ENCODE measurements at regions not wholly inside any gene's neighbourhood (a gene's known extent, or its start where the extent isn't known, plus 50 kb on each side); places are given as distances from the start of the nearest gene placed in this dataset.

- ChIA-PET CTCF (no interaction called here), POLR2A (ENCODE audit: unreplicated experiment) (no interaction called here)
- Histone ChIP-seq H3K27me3 (ENCODE audit: control insufficient read depth, insufficient read depth, low read length) (no peaks in the 10 kb centered on the region), H4K5ac (ENCODE audit: low read depth, low read length) (no peak overlapping the region), H2BK20ac (ENCODE audit: low read depth, low read length) (no peak overlapping the region), H2BK120ac (ENCODE audit: low read depth, low read length) (no peak overlapping the region), H2AK5ac (ENCODE audit: low read depth, low read length) (no peak overlapping the region), H3K36me3 (ENCODE audit: control insufficient read depth, insufficient read depth, low read length) (no peaks in the 10 kb centered on the region), H2AK9ac (replicated peaks; ENCODE audit: low read depth, low read length, poor library complexity) (no peak overlapping the region), H3K23ac (ENCODE audit: low read depth, low read length) (no peak overlapping the region), H3K9me3 (ENCODE audit: control insufficient read depth, insufficient read depth, low read length) (peaks cover 2% of the 10 kb centered on the region; the same call in 1 of the 2 replicates), H4K20me1 (ENCODE audit: insufficient read depth, low read length) (no peaks in the 10 kb centered on the region), H3K9ac (ENCODE audit: low read depth, low read length) (no peak overlapping the region), H3K18ac (ENCODE audit: low read depth, low read length) (no peak overlapping the region), H3K56ac (ENCODE audit: extremely low read depth, insufficient read depth, low read length) (no peak overlapping the region), H3K4ac (ENCODE audit: low read depth, low read length) (no peak overlapping the region), H4K8ac (ENCODE audit: low read depth in 2 of 2, low read length in 2 of 2) (no peak overlapping the region), H4K91ac (ENCODE audit: insufficient read depth, low read depth, low read length) (no peak overlapping the region), H3K4me1 (ENCODE audit: control insufficient read depth, insufficient read depth, low read length) (no peaks in the 10 kb centered on the region), H2AFZ (replicated peaks; ENCODE audit: low read length, poor library complexity) (no peak overlapping the region), H3K79me1 (ENCODE audit: low read depth in 1 of 2, low read length in 2 of 2) (no peaks in the 10 kb centered on the region), H3K14ac (replicated peaks; ENCODE audit: low read depth, low read length) (no peak overlapping the region), H2BK15ac (ENCODE audit: low read depth, low read length) (no peak overlapping the region), H3K4me3 (ENCODE audit: insufficient read depth, low read depth, low read length) (no peak overlapping the region), H3K27ac (ENCODE audit: insufficient read depth, low read length) (no peak overlapping the region), H3K9me1 (ENCODE audit: insufficient read depth, low read length) (no peaks in the 10 kb centered on the region), H3K4me2 (ENCODE audit: low read depth, low read length) (no peak overlapping the region), H2BK5ac (ENCODE audit: low read depth, low read length, poor library complexity, severe bottlenecking) (no peak overlapping the region)
- TF ChIP-seq MAZ (IDR thresholded peaks at IDR 0.05; ENCODE audit: borderline replicate concordance, low read depth, low read length) (no peak), RCOR1 (IDR thresholded peaks at IDR 0.05; ENCODE audit: insufficient replicate concordance, low read length) (no peak), RAD21 (IDR thresholded peaks at IDR 0.05; ENCODE audit: low read length) (no peak), RFX5 (IDR thresholded peaks at IDR 0.05; ENCODE audit: low read depth, low read length) (no peak), CHD1 (IDR thresholded peaks at IDR 0.05; ENCODE audit: low read depth, low read length) (no peak), SMC3 (IDR thresholded peaks at IDR 0.05; ENCODE audit: low read depth, low read length) (no peak), FOS (IDR thresholded peaks at IDR 0.05; ENCODE audit: low read depth, low read length) (no peak), USF2 (IDR thresholded peaks at IDR 0.05; ENCODE audit: low read depth, low read length) (no peak)
- DNase-seq (peak; percentile 10), ATAC-seq (ENCODE audit: low read depth) (no peak)
- in situ Hi-C loops (cut with MboI; ENCODE audit: low sequenced_read_pairs) (no loop called here), intact Hi-C loops (cut with micrococcal nuclease) (no loop called here), dilution Hi-C loops (cut with HindIII; ENCODE audit: low sequenced_read_pairs, unreplicated experiment) (no loop called here)
- WGBS, 2 experiments (ENCODE audit: extremely low coverage in 2 of 2, insufficient read length in 1 of 2) = no CpG with 5 or more reads among the region's 1 CpG
- no TSS peak for BruUV-seq (replicated peaks)
Measured at GRCh38 chr4:179415847-179416223, 1973.6 kb upstream of the AGA start.

All from IMR-90 (cell line).